VCaP (cell line): ENCODE measurements at regions not wholly inside any gene's neighbourhood (a gene's known extent, or its start where the extent isn't known, plus 50 kb on each side); places are given as distances from the start of the nearest gene placed in this dataset.
"Not testable (repeated sequence)": the region's sequence is repeated elsewhere in the genome, so short reads cannot be mapped to it uniquely, and the experiment has no call there.

Experiments
- H3K27ac ChIP-seq: fragments of 450-650 bp; 2 replicates; pipeline ENCODE4 v1.5.1; 2017
- CTCF ChIP-seq: fragments of 450-650 bp; conservative IDR thresholded peaks from 2 replicates; pipeline ENCODE4 v1.5.1; 2017; ENCODE audit warnings: mild to moderate bottlenecking, moderate library complexity

GRCh38 chr11:15839061-15839460 lies 517.3 kb downstream of the SOX6 start:
- no peak for TF ChIP-seq CTCF
- no peak overlapping the region for H3K27ac ChIP-seq

- H3K27ac ChIP-seq = no peak overlapping the region
- no peak for TF ChIP-seq CTCF
Observed at GRCh38 chr11:15840966-15841365, 515.4 kb downstream of the SOX6 start.

GRCh38 chr11:15841931-15842740 lies 514.2 kb downstream of the SOX6 start:
- TF ChIP-seq CTCF = no peak
- no peak overlapping the region for H3K27ac ChIP-seq

- peak overlapping the region; percentile 43; the same call in 1 of the 2 replicates for H3K27ac ChIP-seq
- TF ChIP-seq CTCF = no peak
Observed at GRCh38 chr11:15843309-15843872, 513.0 kb downstream of the SOX6 start.

- H3K27ac ChIP-seq = no peak overlapping the region
- no peak for TF ChIP-seq CTCF
Observed at GRCh38 chr11:15845261-15845660, 511.1 kb downstream of the SOX6 start.

GRCh38 chr11:15848631-15849168 lies 507.6 kb downstream of the SOX6 start:
- TF ChIP-seq CTCF = no peak
- no peak overlapping the region for H3K27ac ChIP-seq

- no peak overlapping the region for H3K27ac ChIP-seq
- no peak for TF ChIP-seq CTCF
Observed at GRCh38 chr11:15849257-15849656, 507.1 kb downstream of the SOX6 start.

- not testable (repeated sequence) for H3K27ac ChIP-seq
Observed at GRCh38 chr11:15850335-15850734, 506.0 kb downstream of the SOX6 start.
